ENCODE measurements at regions not wholly inside any gene's neighbourhood (a gene's known extent, or its start where the extent isn't known, plus 50 kb on each side); places are given as distances from the start of the nearest gene placed in this dataset.

GRCh38 chr12:58174316-58174715, 232.9 kb downstream of the ATP23 start:
- intact Hi-C loops (cut with DNase I) = no loop called here
- no peak overlapping the region for H3K4me3 ChIP-seq
- peaks cover 0 to 7% (median 0%) of the 10 kb centered on the region in 3 donors for H3K4me1 ChIP-seq
- WGBS, 2 donors = 38 to 61% methylated on average over 2 of the region's 2 CpGs
- TF ChIP-seq CTCF (IDR thresholded peaks at IDR 0.05) = no peak
- TF ChIP-seq POLR2A (IDR thresholded peaks at IDR 0.05) = no peak
- no peak overlapping the region for H3K27ac ChIP-seq
- no peaks in the 10 kb centered on the region for H3K9me3 ChIP-seq
- no peaks in the 10 kb centered on the region for H3K27me3 ChIP-seq
- H3K36me3 ChIP-seq = no peaks in the 10 kb centered on the region
- DNase-seq = no peak

GRCh38 chr12:58176296-58176869, 235.0 kb downstream of the ATP23 start:
- H3K4me3 ChIP-seq = no peak overlapping the region
- no peaks in the 10 kb centered on the region for H3K27me3 ChIP-seq
- H3K4me1 ChIP-seq = peaks cover 0 to 7% (median 0%) of the 10 kb centered on the region in 3 donors
- no peak overlapping the region for H3K27ac ChIP-seq
- intact Hi-C loops (cut with DNase I) = no loop called here
- DNase-seq = no peak
- 53 to 81% methylated on average over 7 of the region's 7 CpGs for whole genome bisulfite sequencing, 2 donors
- H3K9me3 ChIP-seq = no peaks in the 10 kb centered on the region
- TF ChIP-seq POLR2A (IDR thresholded peaks at IDR 0.05) = no peak
- TF ChIP-seq CTCF (IDR thresholded peaks at IDR 0.05) = peak in 4 of 6 experiments; percentile 16 to 29 (median 23)
- H3K36me3 ChIP-seq = no peaks in the 10 kb centered on the region

GRCh38 chr12:58177366-58177765, 236.0 kb downstream of the ATP23 start:
- H3K27me3 ChIP-seq = no peaks in the 10 kb centered on the region
- no peak for TF ChIP-seq CTCF (IDR thresholded peaks at IDR 0.05)
- TF ChIP-seq POLR2A (IDR thresholded peaks at IDR 0.05) = no peak
- no peaks in the 10 kb centered on the region for H3K36me3 ChIP-seq
- intact Hi-C loops (cut with DNase I) = no loop called here
- 79 to 91% methylated on average over 2 of the region's 2 CpGs for WGBS, 2 donors
- H3K27ac ChIP-seq = no peak overlapping the region
- no peak for DNase-seq
- H3K4me1 ChIP-seq = no peaks in the 10 kb centered on the region
- no peaks in the 10 kb centered on the region for H3K9me3 ChIP-seq
- no peak overlapping the region for H3K4me3 ChIP-seq

GRCh38 chr12:58184212-58184611, 242.8 kb downstream of the ATP23 start:
- intact Hi-C loops (cut with DNase I) = no loop called here
- TF ChIP-seq POLR2A (IDR thresholded peaks at IDR 0.05) (no peak), CTCF (IDR thresholded peaks at IDR 0.05) (no peak)

GRCh38 chr12:58186401-58186800, 245.0 kb downstream of the ATP23 start:
- Histone ChIP-seq H3K27me3 (no peaks in the 10 kb centered on the region), H3K9me3 (peaks cover 0 to 6% (median 0%) of the 10 kb centered on the region in 3 donors), H3K4me1 (peaks cover 0 to 36% (median 0%) of the 10 kb centered on the region in 3 donors), H3K4me3 (no peak overlapping the region), H3K36me3 (no peaks in the 10 kb centered on the region), H3K27ac (no peak overlapping the region)
- intact Hi-C loops (cut with DNase I) = no loop called here
- WGBS, 2 donors = 84 to 94% methylated on average over 4 of the region's 4 CpGs
- DNase-seq = no peak
- TF ChIP-seq POLR2A (IDR thresholded peaks at IDR 0.05) (no peak), CTCF (IDR thresholded peaks at IDR 0.05) (no peak)

More at GRCh38 chr12:58184212-58184611, 242.8 kb downstream of the ATP23 start:
- Histone ChIP-seq H3K27me3 (no peaks in the 10 kb centered on the region), H3K4me1 (peaks cover 0 to 20% (median 0%) of the 10 kb centered on the region in 3 donors), H3K36me3 (no peaks in the 10 kb centered on the region), H3K4me3 (no peak overlapping the region), H3K27ac (no peak overlapping the region), H3K9me3 (peaks cover 0 to 6% (median 0%) of the 10 kb centered on the region in 3 donors)
- no peak for DNase-seq

All from esophagus squamous epithelium (tissue), 5 donors.